ENCODE measurements at regions not wholly inside any gene's neighbourhood (a gene's known extent, or its start where the extent isn't known, plus 50 kb on each side); places are given as distances from the start of the nearest gene placed in this dataset.

GRCh38 chr5:98099448-98100105, 673.9 kb upstream of the RGMB start:
- TF ChIP-seq SCRT1 (tag by site-specific recombination; IDR thresholded peaks at IDR 0.05; ENCODE audit: borderline replicate concordance) (no peak), PATZ1 (tag by site-specific recombination; IDR thresholded peaks at IDR 0.05) (no peak), CTCF (tag by site-specific recombination; IDR thresholded peaks at IDR 0.05) (no peak), KLF1 (tag by site-specific recombination; IDR thresholded peaks at IDR 0.05) (no peak)
